OCI-LY7 (cell line): ENCODE measurements at regions not wholly inside any gene's neighbourhood (a gene's known extent, or its start where the extent isn't known, plus 50 kb on each side); places are given as distances from the start of the nearest gene placed in this dataset.

ENCODE experiments used
- BruUV-seq: library from RNA; stranded (reverse); fragments of 400-500 nt; replicated peaks from 2 replicates; lab custom pipeline; 2021; lab: Mats Ljungman, UMichigan
- CTCF ChIA-PET: fragments of 300-600 bp; sonication (Branson Sonifier 250); formaldehyde crosslinking; loops from one replicate; lab custom pipeline; 2022; ENCODE audit warnings: antibody characterized with exemption; ENCODE audit not compliant: unreplicated experiment; lab: Charles Lee
- POLR2A ChIA-PET: fragments of 300-600 bp; sonication (Branson Sonifier 250); formaldehyde crosslinking; loops from one replicate; lab custom pipeline; 2022; ENCODE audit warnings: antibody characterized with exemption; lab: Charles Lee
- DNase-seq: peaks from one replicate; pipeline ENCODE4 v3.0.0-alpha.2; 2015; ENCODE audit warnings: low spot score
- H2AFZ ChIP-seq: fragments of 200-600 bp; sonication (generic), shearing (Covaris generic); 2 replicates; pipeline ENCODE4 v1.6.1; 2014; ENCODE audit warnings: mild to moderate bottlenecking, antibody characterized with exemption, low read length, moderate library complexity
- H3K27ac ChIP-seq: fragments of 200-600 bp; sonication (generic); 2 replicates; pipeline ENCODE4 v1.5.1; 2014; ENCODE audit warnings: mixed run types, low read depth, mild to moderate bottlenecking, moderate library complexity, low read length, inconsistent platforms; ENCODE audit not compliant: poor library complexity, severe bottlenecking
- H3K36me3 ChIP-seq: fragments of 200-600 bp; sonication (generic); 2 replicates; pipeline ENCODE4 v1.6.1; 2014; ENCODE audit warnings: mild to moderate bottlenecking, antibody characterized with exemption, low read length, moderate library complexity, mixed read lengths; ENCODE audit not compliant: insufficient read depth
- H3K4me1 ChIP-seq: fragments of 200-600 bp; sonication (generic); 2 replicates; pipeline ENCODE4 v1.5.1; 2014; ENCODE audit warnings: mild to moderate bottlenecking, low read length; ENCODE audit not compliant: insufficient read depth, poor library complexity, severe bottlenecking
- H3K4me2 ChIP-seq: fragments of 200-600 bp; sonication (generic); 2 replicates; pipeline ENCODE4 v1.6.1; 2014; ENCODE audit warnings: mild to moderate bottlenecking, low read length
- H3K4me3 ChIP-seq: fragments of 200-600 bp; sonication (generic); 2 replicates; pipeline ENCODE4 v1.5.1; 2014; ENCODE audit warnings: mild to moderate bottlenecking, low read depth, low read length; ENCODE audit not compliant: poor library complexity, severe bottlenecking
- H3K79me2 ChIP-seq: fragments of 200-600 bp; sonication (generic); 2 replicates; pipeline ENCODE4 v1.6.1; 2016; ENCODE audit warnings: low read depth, mild to moderate bottlenecking, low read length, moderate library complexity, mixed read lengths; ENCODE audit not compliant: insufficient read depth
- H3K9me2 ChIP-seq: fragments of 200-600 bp; sonication (generic); 2 replicates; pipeline ENCODE4 v1.6.1; 2016; ENCODE audit warnings: mild to moderate bottlenecking, low read length, mixed read lengths; ENCODE audit not compliant: insufficient read depth
- H3K9me3 ChIP-seq: fragments of 200-600 bp; sonication (generic); 2 replicates; pipeline ENCODE4 v1.6.1; 2014; ENCODE audit warnings: mild to moderate bottlenecking, mixed run types, low read length, mixed read lengths
- H4K20me1 ChIP-seq: fragments of 200-600 bp; sonication (generic); 2 replicates; pipeline ENCODE4 v1.6.1; 2014; ENCODE audit warnings: mild to moderate bottlenecking, antibody characterized with exemption, low read length, moderate library complexity, mixed read lengths; ENCODE audit not compliant: insufficient read depth
- EZH2phosphoT487 ChIP-seq: fragments of 200-600 bp; sonication (generic); IDR thresholded peaks from 2 replicates; pipeline ENCODE4 v1.6.1; 2018; ENCODE audit warnings: low read depth, borderline replicate concordance, mild to moderate bottlenecking, mixed run types, antibody characterized with exemption, low read length, moderate library complexity, mixed read lengths
- intact Hi-C: fragments of 100-400 bp; cut with micrococcal nuclease; formaldehyde crosslinking; loops from one replicate; pipeline ENCODE4 v1.10.0; 2022; ENCODE audit not compliant: unreplicated experiment
- TF ChIP-seq, protein P1 (sequence below): fragments of 200-600 bp; sonication (generic); conservative IDR thresholded peaks from 2 replicates; pipeline ENCODE4 v1.5.1; 2014; ENCODE audit warnings: mild to moderate bottlenecking, antibody characterized with exemption, low read length, moderate library complexity, mixed read lengths

DNA sequence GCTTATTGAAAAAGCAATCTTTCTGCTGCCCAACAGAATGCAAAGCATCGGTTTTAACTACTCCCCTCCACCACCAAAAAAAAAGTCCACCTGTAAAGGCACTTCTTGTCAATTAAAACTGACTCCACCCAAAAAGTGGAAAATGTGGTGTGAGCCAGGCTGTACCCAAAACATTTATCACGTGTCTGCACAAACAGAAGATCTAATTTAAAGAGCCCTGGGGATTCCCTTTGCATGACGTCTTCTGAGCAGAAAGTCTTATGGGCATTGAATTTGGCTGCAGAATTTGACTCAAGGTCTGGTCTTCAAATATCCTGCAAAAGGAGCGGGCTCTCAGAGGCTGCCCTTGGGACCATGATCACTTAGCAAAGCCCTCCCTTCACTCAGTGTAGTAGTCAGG lies 358.3 kb upstream of the KLHL29 start:
- intact Hi-C loops = no loop called here
- POLR2A ChIA-PET = no interaction called here
- H2AFZ ChIP-seq = no peak overlapping the region
- H3K79me2 ChIP-seq = no peaks in the 10 kb centered on the region
- no peaks in the 10 kb centered on the region for H4K20me1 ChIP-seq
- H3K9me3 ChIP-seq = no peaks in the 10 kb centered on the region
- H3K4me3 ChIP-seq = no peak overlapping the region
- DNase-seq = no peak
- H3K4me2 ChIP-seq = no peak overlapping the region
- CTCF ChIA-PET = no interaction called here
- no peaks in the 10 kb centered on the region for H3K4me1 ChIP-seq
- H3K27ac ChIP-seq = no peak overlapping the region
- TF ChIP-seq, protein P1, sequence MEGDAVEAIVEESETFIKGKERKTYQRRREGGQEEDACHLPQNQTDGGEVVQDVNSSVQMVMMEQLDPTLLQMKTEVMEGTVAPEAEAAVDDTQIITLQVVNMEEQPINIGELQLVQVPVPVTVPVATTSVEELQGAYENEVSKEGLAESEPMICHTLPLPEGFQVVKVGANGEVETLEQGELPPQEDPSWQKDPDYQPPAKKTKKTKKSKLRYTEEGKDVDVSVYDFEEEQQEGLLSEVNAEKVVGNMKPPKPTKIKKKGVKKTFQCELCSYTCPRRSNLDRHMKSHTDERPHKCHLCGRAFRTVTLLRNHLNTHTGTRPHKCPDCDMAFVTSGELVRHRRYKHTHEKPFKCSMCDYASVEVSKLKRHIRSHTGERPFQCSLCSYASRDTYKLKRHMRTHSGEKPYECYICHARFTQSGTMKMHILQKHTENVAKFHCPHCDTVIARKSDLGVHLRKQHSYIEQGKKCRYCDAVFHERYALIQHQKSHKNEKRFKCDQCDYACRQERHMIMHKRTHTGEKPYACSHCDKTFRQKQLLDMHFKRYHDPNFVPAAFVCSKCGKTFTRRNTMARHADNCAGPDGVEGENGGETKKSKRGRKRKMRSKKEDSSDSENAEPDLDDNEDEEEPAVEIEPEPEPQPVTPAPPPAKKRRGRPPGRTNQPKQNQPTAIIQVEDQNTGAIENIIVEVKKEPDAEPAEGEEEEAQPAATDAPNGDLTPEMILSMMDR = no peak
- TF ChIP-seq EZH2phosphoT487 = no peak
- BruUV-seq = no TSS peak
- H3K36me3 ChIP-seq = no peaks in the 10 kb centered on the region
- H3K9me2 ChIP-seq = no peaks in the 10 kb centered on the region

DNA sequence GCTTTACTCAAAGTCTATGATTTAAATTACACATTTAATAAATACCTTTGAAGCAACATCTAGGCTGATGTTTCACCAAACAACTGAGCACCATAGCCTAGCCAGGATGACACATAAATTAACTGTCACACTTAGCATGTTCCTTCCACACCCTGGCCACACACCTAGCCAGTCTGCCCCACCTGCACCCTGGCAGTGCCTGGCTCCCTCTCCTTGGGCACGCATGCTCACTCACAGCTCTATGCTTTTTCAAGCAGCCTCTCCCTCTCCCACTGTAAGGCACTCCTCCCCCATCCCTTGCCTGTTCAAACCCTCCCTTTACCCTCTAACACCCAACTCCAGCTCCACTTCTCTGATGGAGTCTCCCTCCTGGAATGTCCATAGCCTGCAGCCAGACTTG lies 357.6 kb upstream of the KLHL29 start:
- Histone ChIP-seq H3K79me2 (no peaks in the 10 kb centered on the region), H3K36me3 (no peaks in the 10 kb centered on the region), H3K4me3 (no peak overlapping the region), H3K4me1 (no peaks in the 10 kb centered on the region), H3K9me3 (no peaks in the 10 kb centered on the region), H4K20me1 (no peaks in the 10 kb centered on the region), H3K27ac (no peak overlapping the region), H3K4me2 (no peak overlapping the region), H3K9me2 (no peaks in the 10 kb centered on the region), H2AFZ (no peak overlapping the region)
- ChIA-PET CTCF (no interaction called here), POLR2A (no interaction called here)
- BruUV-seq = no TSS peak
- TF ChIP-seq, protein P1 = no peak
- no peak for TF ChIP-seq EZH2phosphoT487
- intact Hi-C loops = no loop called here
- no peak for DNase-seq

DNA sequence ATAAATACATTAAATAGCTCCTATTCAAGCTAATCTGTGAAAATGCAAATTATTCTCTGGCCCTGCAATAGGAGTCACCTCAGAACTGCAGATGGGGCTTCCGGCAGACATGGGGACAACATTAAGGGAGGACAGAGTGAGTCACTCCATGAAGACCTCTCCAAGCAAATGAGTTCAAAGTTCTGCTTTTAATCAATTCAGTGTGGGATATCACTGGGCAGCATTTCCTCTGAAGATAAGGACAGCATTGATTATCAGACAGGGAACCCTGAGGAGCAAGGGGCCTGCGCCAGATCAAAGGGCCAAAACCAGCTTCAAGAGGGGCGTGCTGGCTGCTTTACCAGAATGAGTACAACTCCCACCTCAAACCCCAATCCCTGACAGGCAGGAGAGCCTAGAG lies 356.9 kb upstream of the KLHL29 start:
- no peak overlapping the region for H3K27ac ChIP-seq
- H3K79me2 ChIP-seq = no peaks in the 10 kb centered on the region
- no peaks in the 10 kb centered on the region for H3K9me2 ChIP-seq
- H3K9me3 ChIP-seq = no peaks in the 10 kb centered on the region
- H4K20me1 ChIP-seq = no peaks in the 10 kb centered on the region
- H3K4me1 ChIP-seq = no peaks in the 10 kb centered on the region
- DNase-seq = no peak
- ChIA-PET POLR2A (no interaction called here), CTCF (no interaction called here)
- BruUV-seq = no TSS peak
- no peaks in the 10 kb centered on the region for H3K36me3 ChIP-seq
- intact Hi-C loops = no loop called here
- no peak overlapping the region for H2AFZ ChIP-seq
- TF ChIP-seq, protein P1 = no peak
- no peak overlapping the region for H3K4me2 ChIP-seq
- no peak overlapping the region for H3K4me3 ChIP-seq
